KOPT-K1 (cell line): ENCODE measurements at regions not wholly inside any gene's neighbourhood (a gene's known extent, or its start where the extent isn't known, plus 50 kb on each side); places are given as distances from the start of the nearest gene placed in this dataset.

Experiments used
- H3K27ac ChIP-seq: fragments of 200-600 bp; sonication (generic); 2 replicates; pipeline ENCODE4 v1.5.1; 2016; ENCODE audit warnings: antibody characterized with exemption, mild to moderate bottlenecking, low read depth, low read length; ENCODE audit not compliant: poor library complexity, severe bottlenecking
- H3K36me3 ChIP-seq: fragments of 200-600 bp; sonication (generic); 2 replicates; pipeline ENCODE4 v1.5.1; 2017; ENCODE audit warnings: antibody characterized with exemption, mild to moderate bottlenecking, low read length, moderate library complexity; ENCODE audit not compliant: insufficient read depth
- H3K9me3 ChIP-seq: fragments of 200-600 bp; sonication (generic); 2 replicates; pipeline ENCODE4 v1.5.1; 2017; ENCODE audit warnings: antibody characterized with exemption, low read length, mild to moderate bottlenecking; ENCODE audit not compliant: insufficient read depth, poor library complexity, severe bottlenecking

GRCh38 chr2:37425408-37425807, 81.0 kb downstream of the QPCT start:
- Histone ChIP-seq H3K27ac (no peak overlapping the region), H3K9me3 (no peaks in the 10 kb centered on the region), H3K36me3 (no peaks in the 10 kb centered on the region)

GRCh38 chr2:37427241-37427640, 82.8 kb downstream of the QPCT start:
- Histone ChIP-seq H3K36me3 (no peaks in the 10 kb centered on the region), H3K27ac (no peak overlapping the region), H3K9me3 (no peaks in the 10 kb centered on the region)

DNA sequence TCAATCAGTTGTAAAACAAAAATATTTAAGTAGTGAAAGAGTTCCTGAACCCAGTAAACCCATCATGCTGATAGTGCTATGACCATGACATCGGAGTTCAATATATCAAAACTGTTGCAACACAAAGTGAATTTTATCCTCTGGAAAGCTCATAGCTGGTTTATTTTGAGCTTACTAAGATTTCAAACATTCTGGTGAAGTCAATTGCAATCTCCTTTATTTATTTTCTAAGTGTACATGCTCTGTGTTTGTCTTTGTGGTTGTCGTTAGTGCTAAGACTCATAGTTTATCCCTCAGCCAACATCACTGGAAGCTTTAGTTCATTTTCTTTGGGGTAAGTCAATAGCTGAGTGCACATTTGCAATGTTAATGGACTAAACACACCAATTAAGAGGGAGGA, 91.9 kb downstream of the QPCT start:
- Histone ChIP-seq H3K36me3 (no peaks in the 10 kb centered on the region), H3K27ac (no peak overlapping the region), H3K9me3 (no peaks in the 10 kb centered on the region)

DNA sequence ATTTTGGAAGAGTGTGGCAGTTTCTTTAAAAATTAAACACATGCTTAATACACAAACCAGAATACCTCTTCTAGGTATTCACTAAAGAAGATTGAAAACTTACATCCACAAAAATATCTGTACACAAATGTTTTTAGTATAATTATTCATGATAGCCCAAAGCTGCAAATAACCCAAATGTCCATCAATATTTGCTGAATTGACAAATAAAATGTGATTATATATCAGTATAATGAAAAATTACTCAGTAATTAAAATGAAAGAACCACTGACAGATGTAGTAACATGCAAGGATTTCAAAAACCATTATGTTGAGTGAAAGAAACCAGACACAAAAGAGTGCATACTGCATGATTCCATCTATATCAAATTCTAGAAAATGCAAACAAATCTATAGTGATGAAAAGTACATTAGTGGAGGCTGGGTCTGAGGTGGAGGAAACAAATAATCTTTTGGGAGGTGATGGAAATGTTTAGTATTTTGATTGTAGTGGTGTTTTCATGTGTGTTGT, 94.8 kb downstream of the QPCT start:
- Histone ChIP-seq H3K27ac (no peak overlapping the region), H3K36me3 (no peaks in the 10 kb centered on the region), H3K9me3 (no peaks in the 10 kb centered on the region)

GRCh38 chr2:37441055-37441454, 96.6 kb downstream of the QPCT start:
- H3K27ac ChIP-seq, result no peak overlapping the region
- no peaks in the 10 kb centered on the region for H3K36me3 ChIP-seq
- no peaks in the 10 kb centered on the region for H3K9me3 ChIP-seq

GRCh38 chr2:37443082-37443481, 98.7 kb downstream of the QPCT start:
- no peak overlapping the region for H3K27ac ChIP-seq
- no peaks in the 10 kb centered on the region for H3K36me3 ChIP-seq
- no peaks in the 10 kb centered on the region for H3K9me3 ChIP-seq

GRCh38 chr2:37447446-37447845, 103.0 kb downstream of the QPCT start:
- Histone ChIP-seq H3K27ac (no peak overlapping the region), H3K36me3 (no peaks in the 10 kb centered on the region), H3K9me3 (no peaks in the 10 kb centered on the region)

DNA sequence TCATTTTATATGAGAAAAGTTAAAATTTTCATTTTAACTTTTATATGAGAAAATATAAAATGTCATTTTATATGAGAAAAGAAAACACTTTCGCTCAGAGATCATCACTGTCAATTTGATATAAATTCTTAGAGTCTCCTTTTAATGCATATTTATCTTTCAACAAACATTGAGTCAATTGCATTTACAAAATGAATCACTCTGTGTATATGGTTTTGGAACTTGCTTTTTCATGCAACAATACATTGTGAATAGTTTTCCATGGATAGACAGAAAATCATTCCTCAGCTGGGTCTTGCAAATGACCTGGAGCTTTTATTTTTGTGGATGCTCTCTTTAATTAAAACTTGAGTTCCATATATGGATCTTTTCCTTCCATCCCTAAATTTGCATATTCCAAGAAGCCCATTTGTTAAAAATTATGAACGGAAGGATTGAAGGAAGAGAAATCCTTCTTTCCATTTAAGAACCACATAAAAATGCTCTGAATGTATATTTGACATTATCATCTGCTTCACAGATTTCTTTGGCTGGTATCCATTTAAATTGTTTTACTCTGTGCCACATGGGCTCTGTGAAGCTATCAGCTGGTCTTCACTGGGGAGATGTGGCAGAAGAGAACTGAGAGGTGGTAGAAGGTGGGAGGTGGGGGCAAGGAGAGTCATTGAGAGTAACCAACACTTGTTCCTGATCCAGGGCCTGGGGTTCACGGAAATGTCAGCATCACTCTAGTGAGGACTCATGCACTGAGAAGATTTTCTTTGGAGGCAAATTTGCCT, 104.1 kb downstream of the QPCT start:
- no peak overlapping the region for H3K27ac ChIP-seq
- no peaks in the 10 kb centered on the region for H3K36me3 ChIP-seq
- H3K9me3 ChIP-seq, result no peaks in the 10 kb centered on the region

DNA sequence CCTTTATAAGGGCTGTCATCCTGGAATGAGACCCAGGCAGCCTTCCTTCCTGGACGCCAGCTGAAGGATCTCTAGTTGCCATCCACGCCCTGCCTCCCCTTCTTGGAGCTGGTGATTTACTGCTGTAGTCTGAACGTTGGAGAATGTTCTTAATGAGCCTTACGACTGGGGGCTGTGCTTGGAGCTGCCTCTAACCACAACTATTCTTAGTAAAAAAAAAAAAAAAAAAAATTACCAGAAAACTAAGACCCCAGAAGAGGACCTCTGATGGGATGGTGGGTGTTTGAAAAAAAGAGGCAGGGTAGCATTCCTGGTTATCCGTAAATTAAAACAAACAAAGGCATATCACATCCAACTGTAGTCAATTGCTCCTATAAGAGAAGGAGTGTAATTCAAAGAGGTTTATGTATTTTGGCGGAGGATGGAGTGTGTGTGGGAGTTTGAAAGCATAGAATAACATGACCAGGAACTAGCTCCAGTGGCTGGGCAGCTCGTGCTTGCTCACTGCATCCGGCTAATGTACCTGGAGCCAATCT, 105.4 kb downstream of the QPCT start:
- Histone ChIP-seq H3K36me3 (no peaks in the 10 kb centered on the region), H3K9me3 (no peaks in the 10 kb centered on the region), H3K27ac (no peak overlapping the region)

GRCh38 chr2:37453027-37453426, 108.6 kb downstream of the QPCT start:
- H3K27ac ChIP-seq, result no peak overlapping the region
- H3K36me3 ChIP-seq, result no peaks in the 10 kb centered on the region
- H3K9me3 ChIP-seq, result no peaks in the 10 kb centered on the region

DNA sequence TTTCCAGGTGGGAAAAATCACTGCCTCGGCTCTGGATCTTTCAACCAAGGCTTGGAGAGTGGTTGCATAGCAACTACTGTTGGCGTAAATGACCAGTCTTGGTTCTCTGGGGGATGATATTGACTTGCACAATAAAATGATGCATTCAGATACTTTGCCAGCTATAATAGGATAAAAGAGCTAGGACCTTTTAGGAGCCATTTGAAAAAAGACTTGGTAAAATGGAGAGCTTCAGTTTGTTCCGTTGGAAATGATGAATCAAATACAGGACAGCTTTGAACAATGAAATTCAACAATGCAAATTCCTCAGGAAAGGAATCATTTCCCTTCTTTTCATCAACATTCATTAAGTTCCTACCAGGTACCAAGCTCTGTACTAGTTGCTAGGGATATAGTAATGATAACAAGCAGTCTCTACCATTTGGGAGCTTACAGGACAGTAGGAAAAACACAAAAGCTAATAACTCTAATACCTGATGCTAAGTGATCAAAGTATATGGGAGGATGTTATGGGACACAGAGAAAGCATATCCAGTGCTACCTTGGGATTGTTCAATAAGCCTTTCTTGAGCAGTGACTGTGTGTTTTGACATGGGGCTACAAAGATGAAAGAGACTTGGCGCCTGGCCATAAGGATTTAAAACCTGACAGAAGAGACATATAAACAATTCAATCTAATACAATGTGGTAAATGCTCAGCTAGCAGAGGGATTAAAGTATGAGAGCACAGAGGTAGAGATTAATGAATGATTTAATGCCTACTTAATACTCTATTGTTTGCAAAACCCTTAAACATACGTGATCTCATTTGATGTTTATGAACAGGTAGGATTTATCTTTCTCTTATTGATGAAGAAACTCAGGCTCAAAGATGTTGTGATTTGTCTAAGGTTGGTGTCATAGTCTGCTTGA, 110.7 kb downstream of the QPCT start:
- no peaks in the 10 kb centered on the region for H3K36me3 ChIP-seq
- no peak overlapping the region for H3K27ac ChIP-seq
- H3K9me3 ChIP-seq, result no peaks in the 10 kb centered on the region

GRCh38 chr2:37456479-37456878, 112.0 kb downstream of the QPCT start:
- no peaks in the 10 kb centered on the region for H3K9me3 ChIP-seq
- no peaks in the 10 kb centered on the region for H3K36me3 ChIP-seq
- H3K27ac ChIP-seq, result peak overlapping the region; percentile 38

DNA sequence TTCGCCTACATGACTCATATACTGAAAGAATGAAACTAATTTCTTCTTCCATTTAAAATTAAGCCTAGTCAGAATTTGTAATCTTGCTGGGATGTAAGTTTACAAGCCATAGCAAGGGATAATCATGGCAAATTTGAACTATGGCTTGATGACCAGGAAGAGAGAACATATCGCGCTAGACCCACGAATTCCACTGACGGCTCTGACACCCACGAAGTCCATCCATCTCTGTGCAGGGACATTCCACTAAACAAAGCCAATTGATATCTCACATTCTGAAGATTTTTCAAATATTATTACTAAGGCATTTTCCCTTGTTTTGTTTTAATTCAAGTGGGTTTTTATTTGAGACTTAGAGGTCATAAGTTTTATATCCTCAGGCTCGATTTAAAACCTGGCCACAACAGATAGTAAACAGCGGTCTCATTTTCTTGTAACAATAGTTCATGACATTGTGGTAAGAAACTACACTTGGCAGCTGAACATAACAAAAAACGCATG, 113.0 kb downstream of the QPCT start:
- H3K27ac ChIP-seq, result no peak overlapping the region
- no peaks in the 10 kb centered on the region for H3K9me3 ChIP-seq
- no peaks in the 10 kb centered on the region for H3K36me3 ChIP-seq

DNA sequence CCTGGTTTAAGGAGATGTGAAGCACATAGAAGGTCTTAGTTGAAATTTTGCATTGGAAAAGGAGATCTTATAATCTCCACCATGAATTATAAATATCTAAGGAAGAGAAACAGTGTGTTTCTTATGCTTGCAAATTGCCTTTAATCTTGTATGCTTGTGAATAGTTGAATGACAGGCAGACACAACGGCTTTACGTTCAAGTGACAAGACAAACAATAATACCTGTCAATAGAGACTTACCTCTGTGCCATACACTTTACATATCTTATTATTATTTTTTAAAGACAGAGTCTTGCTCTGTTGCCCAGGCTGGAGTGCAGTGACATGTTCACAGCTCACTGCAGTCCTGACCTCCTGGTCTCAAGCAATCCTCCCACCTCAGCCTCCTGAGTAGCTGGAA, 113.7 kb downstream of the QPCT start:
- Histone ChIP-seq H3K36me3 (no peaks in the 10 kb centered on the region), H3K9me3 (no peaks in the 10 kb centered on the region), H3K27ac (no peak overlapping the region)
